Progenitor cell of endocrine pancreas (in vitro differentiated cells): ENCODE measurements at regions not wholly inside any gene's neighbourhood (a gene's known extent, or its start where the extent isn't known, plus 50 kb on each side); places are given as distances from the start of the nearest gene placed in this dataset.

Experiments used
- DNase-seq: peaks from one replicate; pipeline ENCODE4 v3.0.0; 2021; ENCODE audit warnings: low spot score; ENCODE audit not compliant: unreplicated experiment
- H3K27ac Mint-ChIP-seq: 2 replicates; pipeline ENCODE4 v1.8.0; 2021; ENCODE audit warnings: mild to moderate bottlenecking, moderate library complexity, mixed read lengths
- H3K27me3 Mint-ChIP-seq: 2 replicates; pipeline ENCODE4 v1.8.0; 2021; ENCODE audit warnings: mixed read lengths
- H3K36me3 Mint-ChIP-seq: 2 replicates; pipeline ENCODE4 v1.8.0; 2022; ENCODE audit warnings: mixed read lengths; ENCODE audit not compliant: insufficient read depth
- H3K4me1 Mint-ChIP-seq: 2 replicates; pipeline ENCODE4 v1.8.0; 2021; ENCODE audit warnings: low read depth, mixed read lengths
- H3K4me3 Mint-ChIP-seq: 2 replicates; pipeline ENCODE4 v1.8.0; 2021; ENCODE audit warnings: low read depth, mild to moderate bottlenecking, moderate library complexity, mixed read lengths
- H3K9me3 Mint-ChIP-seq: 2 replicates; pipeline ENCODE4 v1.8.0; 2021; ENCODE audit warnings: low read depth, mixed read lengths
- CTCF ChIP-seq: fragments of 200-600 bp; sonication (generic); IDR thresholded peaks from one replicate; pipeline ENCODE4 v1.5.0; 2021; ENCODE audit warnings: antibody characterized with exemption, mild to moderate bottlenecking; ENCODE audit not compliant: unreplicated experiment

GRCh38 chr2:226215902-226216503 lies 583.6 kb downstream of the IRS1 start:
- peak; percentile 81 for TF ChIP-seq CTCF
- no peaks in the 10 kb centered on the region for H3K4me1 Mint-ChIP-seq
- no peaks in the 10 kb centered on the region for H3K9me3 Mint-ChIP-seq

GRCh38 chr2:226213717-226214116 lies 585.9 kb downstream of the IRS1 start:
- Mint-ChIP-seq H3K36me3 (no peaks in the 10 kb centered on the region), H3K27me3 (no peaks in the 10 kb centered on the region), H3K9me3 (no peaks in the 10 kb centered on the region), H3K4me3 (no peak overlapping the region), H3K4me1 (no peaks in the 10 kb centered on the region), H3K27ac (no peak overlapping the region)
- DNase-seq: no peak
- TF ChIP-seq CTCF: no peak

More at GRCh38 chr2:226215902-226216503, 583.6 kb downstream of the IRS1 start:
- no peaks in the 10 kb centered on the region for H3K36me3 Mint-ChIP-seq
- DNase-seq: peak; percentile 50
- no peaks in the 10 kb centered on the region for H3K27me3 Mint-ChIP-seq
- H3K27ac Mint-ChIP-seq: no peak overlapping the region
- H3K4me3 Mint-ChIP-seq: no peak overlapping the region

- Mint-ChIP-seq H3K36me3 (no peaks in the 10 kb centered on the region), H3K27me3 (no peaks in the 10 kb centered on the region), H3K4me3 (no peak overlapping the region), H3K27ac (no peak overlapping the region), H3K4me1 (peaks cover 2% of the 10 kb centered on the region), H3K9me3 (no peaks in the 10 kb centered on the region)
- no peak for DNase-seq
- TF ChIP-seq CTCF: no peak
Observed at GRCh38 chr2:226211439-226211838, 588.2 kb downstream of the IRS1 start.

- H3K9me3 Mint-ChIP-seq: no peaks in the 10 kb centered on the region
- peaks cover 2% of the 10 kb centered on the region for H3K4me1 Mint-ChIP-seq
- DNase-seq: no peak
- no peak overlapping the region for H3K27ac Mint-ChIP-seq
- no peak overlapping the region for H3K4me3 Mint-ChIP-seq
- no peaks in the 10 kb centered on the region for H3K36me3 Mint-ChIP-seq
- H3K27me3 Mint-ChIP-seq: no peaks in the 10 kb centered on the region
- no peak for TF ChIP-seq CTCF
Observed at GRCh38 chr2:226208726-226209125, 590.9 kb downstream of the IRS1 start.

- Mint-ChIP-seq H3K4me1 (peaks cover 2% of the 10 kb centered on the region), H3K4me3 (no peak overlapping the region), H3K9me3 (no peaks in the 10 kb centered on the region), H3K27me3 (no peaks in the 10 kb centered on the region), H3K27ac (no peak overlapping the region), H3K36me3 (no peaks in the 10 kb centered on the region)
- no peak for TF ChIP-seq CTCF
- no peak for DNase-seq
Observed at GRCh38 chr2:226207671-226208070, 591.9 kb downstream of the IRS1 start.
